Liver (tissue), 8 donors: ENCODE measurements at regions not wholly inside any gene's neighbourhood (a gene's known extent, or its start where the extent isn't known, plus 50 kb on each side); places are given as distances from the start of the nearest gene placed in this dataset.

Experiments
- DNase-seq: peaks from one replicate; pipeline ENCODE4 v3.0.0-alpha.2; 2017; ENCODE audit warnings: low spot score
- H3K27ac ChIP-seq, 2 donors: one replicate each; pipeline ENCODE4 v1.7.0; 2013; ENCODE audit warnings: inconsistent platforms in 2 of 2, low read length in 2 of 2, control low read depth in 1 of 2, low read depth in 1 of 2, mild to moderate bottlenecking in 1 of 2
- H3K27me3 ChIP-seq, 4 donors: one replicate each; pipeline versions ENCODE4 v1.6.1 to v1.7.0; 2013; ENCODE audit warnings: low read length in 3 of 4, inconsistent platforms in 1 of 4, mild to moderate bottlenecking in 1 of 4, moderate library complexity in 1 of 4; ENCODE audit not compliant: control insufficient read depth in 4 of 4, insufficient read depth in 4 of 4
- H3K36me3 ChIP-seq, 4 donors: one replicate each; pipeline versions ENCODE4 v1.6.1 to v1.7.0; 2013; ENCODE audit warnings: low read length in 3 of 4, mild to moderate bottlenecking in 3 of 4, low read depth in 1 of 4, moderate library complexity in 1 of 4; ENCODE audit not compliant: control insufficient read depth in 4 of 4, insufficient read depth in 3 of 4
- H3K4me1 ChIP-seq, 4 donors: one replicate each; pipeline versions ENCODE4 v1.6.1 to v1.7.0; 2013; ENCODE audit warnings: low read length in 3 of 4, mild to moderate bottlenecking in 3 of 4, moderate library complexity in 1 of 4; ENCODE audit not compliant: control insufficient read depth in 4 of 4, insufficient read depth in 4 of 4
- H3K4me3 ChIP-seq, 3 donors: one replicate each; pipeline versions ENCODE4 v1.6.1 to v1.7.0; 2013; ENCODE audit warnings: low read length in 3 of 3, control low read depth in 1 of 3, low read depth in 1 of 3, mild to moderate bottlenecking in 1 of 3
- H3K9ac ChIP-seq, 2 donors: one replicate each; pipeline ENCODE4 v1.7.0; 2013; ENCODE audit warnings: low read length in 2 of 2, mild to moderate bottlenecking in 2 of 2, moderate library complexity in 2 of 2, control low read depth in 1 of 2, low read depth in 1 of 2
- H3K9me3 ChIP-seq, 4 donors: one replicate each; pipeline versions ENCODE4 v1.6.1 to v1.7.0; 2013; ENCODE audit warnings: low read length in 3 of 4; ENCODE audit not compliant: control insufficient read depth in 4 of 4
- CTCF ChIP-seq: fragments of 150-350 bp; IDR thresholded peaks from 2 replicates; pipeline ENCODE4 v1.5.1; 2017; ENCODE audit warnings: improper control_type of control experiment, low read depth, low read length; ENCODE audit not compliant: missing input control
- EGR1 ChIP-seq, 2 donors: IDR thresholded peaks; 2 replicates each; pipeline ENCODE4 v1.6.1; 2016 to 2018; ENCODE audit warnings: antibody characterized with exemption in 2 of 2, low read depth in 2 of 2
- FOXA1 ChIP-seq: IDR thresholded peaks from 2 replicates; pipeline ENCODE4 v1.6.1; 2016; ENCODE audit warnings: antibody characterized with exemption
- FOXA2 ChIP-seq: IDR thresholded peaks from 2 replicates; pipeline ENCODE4 v1.6.1; 2016; ENCODE audit warnings: antibody characterized with exemption
- GABPA ChIP-seq, 2 donors: IDR thresholded peaks in 1 of 2; conservative IDR thresholded peaks in 1 of 2; 2 replicates each; pipeline ENCODE4 v1.6.1; 2016; ENCODE audit warnings: antibody characterized with exemption in 2 of 2, mild to moderate bottlenecking in 1 of 2, moderate library complexity in 1 of 2
- HNF4A ChIP-seq, 2 donors: conservative IDR thresholded peaks; 2 replicates each; pipeline ENCODE4 v1.6.1; 2016; ENCODE audit warnings: antibody characterized with exemption in 2 of 2, mild to moderate bottlenecking in 2 of 2
- HNF4G ChIP-seq: IDR thresholded peaks from 2 replicates; pipeline ENCODE4 v1.6.1; 2016; ENCODE audit warnings: antibody characterized with exemption
- JUND ChIP-seq, 2 donors: IDR thresholded peaks; 2 replicates each; pipeline ENCODE4 v1.6.1; 2016; ENCODE audit warnings: antibody characterized with exemption in 2 of 2
- NR2F2 ChIP-seq: IDR thresholded peaks from 2 replicates; pipeline ENCODE4 v1.6.1; 2016; ENCODE audit warnings: antibody characterized with exemption
- RAD21 ChIP-seq, 2 donors: IDR thresholded peaks; 2 replicates each; pipeline ENCODE4 v1.6.1; 2016; ENCODE audit warnings: antibody characterized with exemption in 2 of 2, mild to moderate bottlenecking in 2 of 2
- RXRA ChIP-seq, 2 donors: IDR thresholded peaks; 2 replicates each; pipeline ENCODE4 v1.6.1; 2017 to 2018; ENCODE audit warnings: antibody characterized with exemption in 2 of 2, mild to moderate bottlenecking in 1 of 2
- SP1 ChIP-seq: IDR thresholded peaks from 2 replicates; pipeline ENCODE4 v1.6.1; 2018; ENCODE audit warnings: antibody characterized with exemption, mild to moderate bottlenecking
- TAF1 ChIP-seq: conservative IDR thresholded peaks from 2 replicates; pipeline ENCODE4 v1.6.1; 2016; ENCODE audit warnings: antibody characterized with exemption, mild to moderate bottlenecking
- YY1 ChIP-seq: IDR thresholded peaks from 2 replicates; pipeline ENCODE4 v1.6.1; 2016; ENCODE audit warnings: antibody characterized with exemption, mild to moderate bottlenecking
- ZBTB33 ChIP-seq: IDR thresholded peaks from 2 replicates; pipeline ENCODE4 v1.6.1; 2016; ENCODE audit warnings: antibody characterized with exemption
- WGBS: extraction: QIAGEN DNeasy Blood & Tissue Kit; methylation state at CpG from one replicate; pipeline ENCODE4 v1.1.7; 2013; 5-methylcytosine and 5-hydroxymethylcytosine counted together
- TF ChIP-seq, protein P1 (sequence below): IDR thresholded peaks from 2 replicates; pipeline ENCODE4 v1.6.1; 2016; ENCODE audit warnings: antibody characterized with exemption
- TF ChIP-seq, protein P2 (sequence below): IDR thresholded peaks from 2 replicates; pipeline ENCODE4 v1.6.1; 2016; ENCODE audit warnings: antibody characterized with exemption, mild to moderate bottlenecking
- TF ChIP-seq, protein P3 (sequence below): IDR thresholded peaks from 2 replicates; pipeline ENCODE4 v1.6.1; 2016; ENCODE audit warnings: antibody characterized with exemption
- donor health status: healthy.
- donor health status: healthy.
- donor health status: healthy.
- donor health status: healthy.
- donor health status: healthy.

- no peak overlapping the region for H3K9ac ChIP-seq
- no peak overlapping the region for H3K4me3 ChIP-seq
- H3K9me3 ChIP-seq = peaks cover 0 to 2% (median 0%) of the 10 kb centered on the region in 4 donors
- WGBS = 77% methylated on average over 4 of the region's 4 CpGs
- no peaks in the 10 kb centered on the region for H3K4me1 ChIP-seq
- no peak for DNase-seq
- TF ChIP-seq RXRA (IDR thresholded peaks at IDR 0.05) = no peak
- TF ChIP-seq, protein P1, sequence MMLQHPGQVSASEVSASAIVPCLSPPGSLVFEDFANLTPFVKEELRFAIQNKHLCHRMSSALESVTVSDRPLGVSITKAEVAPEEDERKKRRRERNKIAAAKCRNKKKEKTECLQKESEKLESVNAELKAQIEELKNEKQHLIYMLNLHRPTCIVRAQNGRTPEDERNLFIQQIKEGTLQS = no peak
- no peak for TF ChIP-seq NR2F2
- TF ChIP-seq FOXA1 = no peak
- TF ChIP-seq FOXA2 = no peak
- no peak for TF ChIP-seq HNF4G
- no peak for TF ChIP-seq ZBTB33
- no peak for TF ChIP-seq GABPA (IDR thresholded peaks at IDR 0.05 in 1 of 2, conservative IDR thresholded peaks at IDR 0.05 in 1 of 2)
- TF ChIP-seq TAF1 = no peak
- TF ChIP-seq SP1 = no peak
- TF ChIP-seq HNF4A (conservative IDR thresholded peaks at IDR 0.05) = no peak
- no peak for TF ChIP-seq CTCF
- TF ChIP-seq, protein P2, sequence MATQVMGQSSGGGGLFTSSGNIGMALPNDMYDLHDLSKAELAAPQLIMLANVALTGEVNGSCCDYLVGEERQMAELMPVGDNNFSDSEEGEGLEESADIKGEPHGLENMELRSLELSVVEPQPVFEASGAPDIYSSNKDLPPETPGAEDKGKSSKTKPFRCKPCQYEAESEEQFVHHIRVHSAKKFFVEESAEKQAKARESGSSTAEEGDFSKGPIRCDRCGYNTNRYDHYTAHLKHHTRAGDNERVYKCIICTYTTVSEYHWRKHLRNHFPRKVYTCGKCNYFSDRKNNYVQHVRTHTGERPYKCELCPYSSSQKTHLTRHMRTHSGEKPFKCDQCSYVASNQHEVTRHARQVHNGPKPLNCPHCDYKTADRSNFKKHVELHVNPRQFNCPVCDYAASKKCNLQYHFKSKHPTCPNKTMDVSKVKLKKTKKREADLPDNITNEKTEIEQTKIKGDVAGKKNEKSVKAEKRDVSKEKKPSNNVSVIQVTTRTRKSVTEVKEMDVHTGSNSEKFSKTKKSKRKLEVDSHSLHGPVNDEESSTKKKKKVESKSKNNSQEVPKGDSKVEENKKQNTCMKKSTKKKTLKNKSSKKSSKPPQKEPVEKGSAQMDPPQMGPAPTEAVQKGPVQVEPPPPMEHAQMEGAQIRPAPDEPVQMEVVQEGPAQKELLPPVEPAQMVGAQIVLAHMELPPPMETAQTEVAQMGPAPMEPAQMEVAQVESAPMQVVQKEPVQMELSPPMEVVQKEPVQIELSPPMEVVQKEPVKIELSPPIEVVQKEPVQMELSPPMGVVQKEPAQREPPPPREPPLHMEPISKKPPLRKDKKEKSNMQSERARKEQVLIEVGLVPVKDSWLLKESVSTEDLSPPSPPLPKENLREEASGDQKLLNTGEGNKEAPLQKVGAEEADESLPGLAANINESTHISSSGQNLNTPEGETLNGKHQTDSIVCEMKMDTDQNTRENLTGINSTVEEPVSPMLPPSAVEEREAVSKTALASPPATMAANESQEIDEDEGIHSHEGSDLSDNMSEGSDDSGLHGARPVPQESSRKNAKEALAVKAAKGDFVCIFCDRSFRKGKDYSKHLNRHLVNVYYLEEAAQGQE = no peak
- no peak for TF ChIP-seq JUND (IDR thresholded peaks at IDR 0.05)
- TF ChIP-seq YY1 = no peak
- TF ChIP-seq, protein P3, sequence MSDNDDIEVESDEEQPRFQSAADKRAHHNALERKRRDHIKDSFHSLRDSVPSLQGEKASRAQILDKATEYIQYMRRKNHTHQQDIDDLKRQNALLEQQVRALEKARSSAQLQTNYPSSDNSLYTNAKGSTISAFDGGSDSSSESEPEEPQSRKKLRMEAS = no peak
- no peak for TF ChIP-seq RAD21 (IDR thresholded peaks at IDR 0.05)
- no peak overlapping the region for H3K27ac ChIP-seq
- H3K36me3 ChIP-seq = no peaks in the 10 kb centered on the region
- no peaks in the 10 kb centered on the region for H3K27me3 ChIP-seq
Measured at GRCh38 chr9:20014168-20014567, 225.3 kb upstream of the SLC24A2 start.

- TF ChIP-seq, protein P3 = no peak
- TF ChIP-seq FOXA1 (no peak), HNF4G (no peak), RXRA (IDR thresholded peaks at IDR 0.05) (no peak), HNF4A (conservative IDR thresholded peaks at IDR 0.05) (no peak), SP1 (no peak), RAD21 (IDR thresholded peaks at IDR 0.05) (no peak), YY1 (no peak), JUND (IDR thresholded peaks at IDR 0.05) (no peak), EGR1 (IDR thresholded peaks at IDR 0.05; ENCODE audit: low read depth in 2 of 2) (no peak), ZBTB33 (no peak), NR2F2 (no peak)
- TF ChIP-seq, protein P1 = no peak
- no peak overlapping the region for H3K27ac ChIP-seq
- H3K27me3 ChIP-seq = no peaks in the 10 kb centered on the region
- H3K4me3 ChIP-seq = no peak overlapping the region
- WGBS = 71% methylated on average over 3 of the region's 3 CpGs
- no peaks in the 10 kb centered on the region for H3K36me3 ChIP-seq
- DNase-seq = no peak
- H3K9me3 ChIP-seq = peaks cover 0 to 2% (median 0%) of the 10 kb centered on the region in 4 donors
- no peak overlapping the region for H3K9ac ChIP-seq
- H3K4me1 ChIP-seq = no peaks in the 10 kb centered on the region
Measured at GRCh38 chr9:20012232-20012631, 223.4 kb upstream of the SLC24A2 start.
